ENCODE measurements at regions not wholly inside any gene's neighbourhood (a gene's known extent, or its start where the extent isn't known, plus 50 kb on each side); places are given as distances from the start of the nearest gene placed in this dataset.

DNA sequence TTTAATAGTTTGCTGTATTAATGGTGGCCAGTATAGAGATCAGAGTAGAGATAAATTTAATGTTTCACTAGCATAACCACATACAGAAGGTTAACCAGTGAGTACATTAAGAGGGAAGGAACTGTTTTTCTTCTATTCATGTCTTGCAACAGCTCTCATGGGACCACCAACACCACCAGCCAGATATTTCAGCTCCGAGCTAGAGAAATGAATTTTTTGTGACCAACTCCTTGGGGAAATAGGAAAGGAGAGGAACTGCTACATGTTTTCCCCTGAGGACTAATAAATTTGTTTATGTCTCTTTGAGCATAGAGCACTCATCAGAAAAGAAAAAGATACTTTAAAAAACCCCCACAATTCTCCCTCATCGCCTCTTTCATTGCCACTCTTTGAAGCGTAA lies 247.5 kb downstream of the MBNL1 start:
- ChIA-PET POLR2A (no interaction called here), CTCF (no interaction called here)

DNA sequence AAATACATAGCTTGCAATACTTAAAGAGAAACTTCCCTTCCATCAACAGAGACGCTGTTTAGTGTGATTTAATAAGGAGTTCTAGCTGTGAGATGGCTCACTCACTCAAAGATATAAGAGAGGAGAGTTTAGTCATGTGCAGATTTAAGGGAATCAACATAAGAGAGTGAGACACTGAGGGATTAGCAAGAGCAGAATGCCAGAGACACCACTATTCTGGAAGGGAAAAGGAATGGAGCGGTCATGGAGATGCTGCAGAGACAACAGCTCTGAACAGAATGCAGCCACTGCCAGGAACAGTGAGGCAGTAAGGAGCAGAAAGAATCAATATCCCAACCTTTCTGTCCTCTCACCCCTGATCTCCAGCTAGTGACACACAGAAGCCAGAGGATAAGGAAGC lies 248.8 kb downstream of the MBNL1 start:
- ChIA-PET POLR2A (no interaction called here), CTCF (no interaction called here)

DNA sequence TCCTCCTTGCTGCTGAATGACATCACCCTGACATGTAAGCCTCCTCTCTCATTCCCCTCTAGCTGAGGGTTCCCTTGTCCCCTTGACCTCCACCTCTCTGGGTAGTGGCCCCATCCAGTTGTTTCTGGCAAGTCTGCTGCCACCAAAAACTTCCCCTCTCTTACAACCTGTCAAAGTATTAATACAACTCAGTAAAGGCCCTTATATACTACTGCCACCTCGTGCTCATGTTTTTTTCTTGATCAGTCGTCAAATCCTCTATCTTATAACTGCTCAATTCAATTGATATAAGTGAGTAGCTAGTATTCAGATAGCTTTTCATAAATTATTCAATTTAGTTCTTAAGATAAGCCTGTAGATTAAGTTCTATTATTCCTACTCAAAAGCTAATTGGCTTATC lies 249.6 kb downstream of the MBNL1 start:
- ChIA-PET POLR2A (no interaction called here), CTCF (interaction anchor here (1.3 kb wide), 1 partner anchor 12 kb away, joined by 3 read pairs; no protein-coding TSS in a partner anchor)

DNA sequence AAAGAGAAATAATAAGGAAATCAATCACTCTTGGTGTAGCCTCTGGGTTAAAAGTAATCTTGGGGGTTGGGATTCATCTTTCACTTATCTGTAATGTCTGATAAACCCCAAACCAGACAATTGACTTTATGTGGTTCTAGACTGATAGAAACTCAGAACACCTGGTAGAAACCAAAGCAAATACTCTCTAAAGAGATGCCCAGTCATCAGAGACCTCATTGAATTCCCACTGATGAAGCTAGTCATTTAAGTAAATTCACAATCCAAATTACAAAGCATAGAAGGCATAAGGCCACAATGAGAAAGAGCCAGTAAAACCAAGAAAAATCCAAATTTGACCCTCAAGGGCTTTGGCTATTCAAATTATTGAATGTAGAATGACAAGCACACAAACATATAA lies 250.6 kb downstream of the MBNL1 start:
- ChIA-PET CTCF (interaction anchor here (1.3 kb wide), 1 partner anchor 13 kb away, joined by 3 read pairs; no protein-coding TSS in a partner anchor), POLR2A (interaction anchor here (0.6 kb wide), 1 partner anchor 95 kb away, joined by 7 read pairs; no protein-coding TSS in a partner anchor)

DNA sequence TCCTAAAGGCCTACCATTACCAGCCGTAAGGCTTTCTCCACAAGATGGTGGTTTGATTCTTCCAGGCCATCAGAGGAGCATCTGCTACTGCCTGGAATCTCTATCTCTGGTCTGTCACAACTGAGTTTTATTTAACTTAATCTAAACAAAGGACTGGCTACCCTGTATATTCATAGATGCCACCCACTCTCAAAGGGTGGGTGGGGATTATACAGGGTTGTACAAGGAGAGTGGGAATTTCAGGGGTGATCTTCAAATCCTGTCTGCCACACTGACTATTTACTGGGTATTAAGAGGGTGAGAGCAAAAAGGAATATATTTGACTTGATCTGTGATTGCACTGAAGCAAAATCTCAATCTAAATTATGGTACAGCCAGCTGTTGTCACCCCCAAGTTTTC lies 253.3 kb downstream of the MBNL1 start:
- POLR2A ChIA-PET: no interaction called here
- CTCF ChIA-PET: interaction anchor here (0.7 kb wide), 2 partner anchors 50 to 1081 kb away, joined by 3 read pairs; no protein-coding TSS in a partner anchor

DNA sequence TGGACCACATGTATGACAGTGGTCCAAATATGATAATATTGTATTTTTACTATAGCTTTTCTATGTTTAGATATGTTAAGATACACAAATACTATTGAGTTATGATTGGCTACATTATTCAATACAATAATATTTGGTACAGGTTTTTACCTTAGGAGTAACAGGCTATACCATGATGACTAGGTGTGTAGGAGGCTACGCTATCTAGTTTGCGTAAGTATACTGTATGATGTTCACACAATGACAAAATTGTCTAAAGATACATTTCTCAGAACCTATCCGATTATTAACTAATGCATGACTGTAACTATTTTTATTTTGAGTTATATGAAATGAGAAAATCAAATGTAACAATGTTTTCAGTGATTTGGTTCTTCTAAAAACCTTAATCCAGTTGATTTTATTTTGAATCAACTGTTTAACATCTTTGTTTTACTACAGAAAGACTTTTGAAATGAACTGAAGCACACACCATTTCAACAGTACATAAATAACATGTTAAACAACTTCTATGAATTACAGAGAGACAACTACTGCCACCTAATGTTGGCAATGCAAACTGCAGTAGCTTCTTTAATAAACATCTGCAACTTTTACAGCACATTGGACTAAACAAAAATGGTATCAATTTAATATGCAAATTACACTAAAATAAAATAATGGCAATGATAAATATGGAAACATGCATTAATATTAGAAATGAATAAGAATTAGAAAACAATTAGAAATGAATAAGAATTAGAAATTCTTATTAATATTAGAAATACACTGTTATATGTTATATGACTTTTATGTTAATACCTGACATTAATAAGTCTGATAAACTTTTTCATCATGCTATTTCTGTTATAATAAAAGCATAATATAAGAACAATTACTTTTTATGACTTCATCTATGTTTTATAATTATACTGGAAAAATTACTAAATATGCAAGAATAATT lies 255.7 kb downstream of the MBNL1 start:
- ChIA-PET CTCF (interaction anchor here (0.6 to 0.8 kb wide), 2 partner anchors 19 to 80 kb away, joined by 3 read pairs; no protein-coding TSS in a partner anchor), POLR2A (no interaction called here)

DNA sequence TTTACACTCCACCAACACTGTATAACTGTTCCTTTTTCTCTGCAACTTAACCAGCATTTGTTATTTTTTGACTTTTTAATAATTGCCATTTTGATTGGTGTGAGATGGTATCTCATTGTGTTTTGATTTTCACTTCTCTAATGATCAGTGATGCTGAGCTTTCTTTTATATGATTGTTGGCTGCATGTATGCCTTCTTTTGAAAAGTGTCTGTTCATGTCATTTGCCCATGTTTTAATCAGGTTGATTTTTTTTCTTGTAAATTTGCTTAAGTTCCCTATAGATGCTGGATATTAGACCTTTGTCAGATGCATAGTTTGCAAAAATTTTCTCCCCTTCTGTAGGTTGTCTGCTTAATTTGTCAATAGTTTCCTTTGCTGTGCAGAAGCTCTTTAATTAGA lies 263.0 kb downstream of the MBNL1 start:
- ChIA-PET CTCF (no interaction called here), POLR2A (no interaction called here)

DNA sequence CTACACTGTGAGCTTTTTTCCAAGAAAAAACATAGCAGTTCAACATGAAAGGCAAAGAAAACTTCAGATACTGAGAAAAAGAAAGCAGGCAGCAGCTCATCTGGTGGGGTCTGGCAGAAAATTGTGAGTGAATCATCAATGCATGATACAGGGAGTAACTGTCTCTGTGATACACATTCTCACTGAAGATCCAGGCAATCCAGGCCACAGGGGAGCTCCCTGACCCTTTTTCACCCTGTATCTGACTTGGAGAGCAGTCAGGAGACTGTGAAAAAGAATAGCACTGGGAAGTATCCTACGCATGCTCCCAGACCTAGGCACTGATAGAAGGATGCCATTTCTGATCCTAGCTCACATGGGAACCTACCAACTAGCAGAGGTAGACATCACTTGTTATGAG lies 269.8 kb downstream of the MBNL1 start:
- POLR2A ChIA-PET: no interaction called here
- CTCF ChIA-PET: interaction anchor here (0.9 kb wide), 1 partner anchor 67 kb away, joined by 3 read pairs; no protein-coding TSS in a partner anchor

DNA sequence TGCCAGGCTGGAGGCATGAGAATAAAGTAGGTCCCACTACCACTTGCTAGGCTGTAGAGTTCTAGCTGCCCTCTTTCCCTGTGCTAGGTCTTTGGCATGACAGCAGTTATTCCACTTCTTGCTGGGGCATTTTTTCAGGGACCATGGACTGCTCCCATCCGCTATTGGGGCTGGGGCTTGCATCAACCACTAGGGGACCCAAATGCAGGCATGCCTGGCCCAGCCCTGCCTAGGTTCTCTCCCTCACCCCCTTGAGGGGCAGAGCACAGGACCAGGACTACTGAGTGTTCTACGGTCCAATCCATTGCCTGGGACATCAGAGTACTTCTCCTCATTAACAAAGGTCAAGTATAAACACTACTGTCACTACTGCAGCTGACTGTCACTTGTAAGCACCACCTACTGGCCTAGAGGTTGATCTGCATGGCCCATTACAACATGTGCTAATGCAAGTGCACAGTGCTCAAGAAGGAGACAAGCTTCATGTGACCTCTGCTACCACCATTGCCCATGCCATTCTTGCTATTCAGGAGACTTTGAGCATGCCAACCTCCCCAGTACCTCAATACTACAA lies 270.5 kb downstream of the MBNL1 start:
- POLR2A ChIA-PET: no interaction called here
- CTCF ChIA-PET: no interaction called here

DNA sequence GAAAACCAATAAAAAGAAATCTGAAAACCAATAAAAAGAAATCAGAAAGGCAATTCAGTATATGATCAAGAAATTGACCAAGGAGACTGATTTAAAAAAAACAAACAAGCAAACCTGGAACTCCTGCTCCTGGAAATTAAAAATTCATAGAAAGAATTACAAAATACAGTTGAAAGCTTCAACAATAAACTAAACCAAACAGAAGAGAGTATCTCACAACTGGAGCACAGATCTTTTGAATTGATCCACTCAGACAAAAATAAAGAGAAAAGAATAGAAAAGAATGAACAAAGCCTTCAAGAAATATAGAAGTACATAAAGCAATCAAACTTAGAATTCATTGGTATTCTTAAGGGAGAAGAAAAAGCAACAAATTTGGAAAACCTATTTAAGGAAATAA lies 271.4 kb downstream of the MBNL1 start:
- ChIA-PET CTCF (no interaction called here), POLR2A (no interaction called here)

DNA sequence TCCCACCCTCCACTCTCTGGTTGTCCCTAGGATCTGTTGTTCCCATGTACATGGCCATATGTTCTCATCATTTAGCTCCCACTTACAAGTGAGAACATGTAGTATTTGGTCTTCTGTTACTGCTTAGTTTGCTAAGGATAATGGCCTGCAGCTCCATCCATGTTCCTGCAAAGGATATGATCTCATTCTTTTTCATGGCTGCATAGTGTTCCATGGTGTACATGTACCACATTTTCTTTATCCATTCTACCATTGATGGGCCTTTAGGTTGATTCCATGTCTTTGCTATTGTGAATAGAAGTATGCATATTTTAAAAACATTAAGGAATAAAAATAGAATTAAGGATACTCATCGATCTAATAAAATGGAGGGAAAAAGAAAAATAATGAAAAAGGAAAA lies 278.4 kb downstream of the MBNL1 start:
- ChIA-PET POLR2A (interaction anchor here (0.6 kb wide), 1 partner anchor 40 kb away, joined by 4 read pairs; no protein-coding TSS in a partner anchor), CTCF (no interaction called here)

DNA sequence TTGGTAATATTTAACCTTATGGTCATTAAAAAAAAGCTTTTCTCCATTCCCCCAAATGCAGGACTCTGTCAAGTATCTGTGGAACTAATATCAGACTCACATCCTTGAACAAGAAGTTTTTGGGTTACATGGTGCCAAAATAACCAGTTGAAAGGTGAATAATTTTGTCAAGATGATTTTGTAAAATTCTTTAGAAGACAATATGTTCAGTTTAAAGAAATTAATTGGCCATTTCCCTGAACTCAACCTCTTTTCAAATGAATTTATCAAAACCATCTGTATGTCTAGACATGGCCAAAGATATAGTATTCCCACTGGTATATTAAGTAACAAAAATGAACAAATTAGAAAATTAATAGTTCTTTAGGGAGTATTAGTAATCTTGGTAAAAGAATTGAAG lies 280.5 kb downstream of the MBNL1 start:
- POLR2A ChIA-PET: no interaction called here
- CTCF ChIA-PET: no interaction called here

DNA sequence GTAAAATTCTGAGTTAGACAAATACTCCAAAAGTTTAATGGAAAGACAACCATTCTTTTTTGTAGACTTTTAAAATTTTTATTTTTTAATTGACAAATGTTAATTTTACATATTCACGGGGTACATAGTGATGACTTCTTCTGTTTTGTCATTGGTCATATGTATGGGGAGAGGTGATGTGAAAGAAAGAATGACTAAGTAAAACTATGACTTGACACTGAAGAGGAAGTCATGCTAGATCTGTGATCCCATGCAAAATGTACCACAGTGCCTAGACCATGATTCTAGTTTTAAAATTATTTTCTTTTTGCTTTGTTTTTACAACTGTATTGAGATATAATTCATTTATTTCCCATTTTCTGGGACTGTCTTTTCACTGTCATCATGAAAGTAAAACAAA lies 281.6 kb downstream of the MBNL1 start:
- CTCF ChIA-PET: no interaction called here
- POLR2A ChIA-PET: no interaction called here

DNA sequence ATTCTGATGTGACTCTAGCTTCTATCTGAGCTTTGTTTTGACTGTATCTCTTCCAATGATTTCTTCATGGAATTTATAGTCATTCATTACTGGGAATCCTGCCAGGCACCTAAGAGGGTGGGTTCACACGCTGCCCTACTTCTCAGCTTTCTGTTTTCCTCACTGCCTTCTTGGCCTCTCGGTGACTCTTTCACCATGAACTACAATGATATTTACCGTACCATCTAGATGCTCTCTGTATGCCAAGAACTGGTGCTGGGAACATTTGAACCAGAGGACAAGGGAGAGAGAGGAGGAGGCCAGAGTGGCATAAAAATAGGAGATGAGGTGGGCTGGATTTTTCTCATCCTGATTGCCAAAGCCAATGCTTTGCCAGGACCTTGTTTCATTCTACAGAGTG lies 280.0 kb upstream of the P2RY1 start:
- ChIA-PET POLR2A (no interaction called here), CTCF (no interaction called here)

DNA sequence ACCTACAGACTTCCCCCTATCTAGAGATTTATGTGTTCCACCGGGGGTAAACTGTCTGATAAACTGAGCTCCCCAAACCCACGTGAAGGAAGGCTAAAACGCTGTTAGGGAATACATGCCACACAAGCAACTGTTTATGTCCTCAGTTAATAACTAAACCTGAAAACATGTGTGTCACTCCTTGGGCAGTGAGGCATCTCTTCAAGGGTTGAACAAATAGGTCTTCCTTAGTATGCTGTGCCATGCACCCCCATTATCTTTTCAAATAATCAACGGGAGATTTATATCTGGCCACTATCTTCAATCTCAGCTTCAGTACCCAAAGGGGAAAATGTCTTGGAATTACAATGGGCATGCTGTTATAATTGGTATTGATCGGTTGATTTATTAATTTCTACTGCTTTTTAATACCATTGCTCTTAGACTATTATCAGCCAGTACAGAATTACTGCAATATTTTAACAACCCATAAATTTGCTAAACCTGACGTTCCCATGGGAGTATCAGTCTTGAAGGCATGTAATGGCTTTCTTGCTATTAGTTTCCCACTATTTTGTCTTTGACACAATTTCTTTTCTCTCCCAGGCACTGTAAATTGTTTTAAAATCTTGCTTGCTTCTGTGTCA lies 279.2 kb upstream of the P2RY1 start:
- ChIA-PET CTCF (no interaction called here), POLR2A (no interaction called here)

DNA sequence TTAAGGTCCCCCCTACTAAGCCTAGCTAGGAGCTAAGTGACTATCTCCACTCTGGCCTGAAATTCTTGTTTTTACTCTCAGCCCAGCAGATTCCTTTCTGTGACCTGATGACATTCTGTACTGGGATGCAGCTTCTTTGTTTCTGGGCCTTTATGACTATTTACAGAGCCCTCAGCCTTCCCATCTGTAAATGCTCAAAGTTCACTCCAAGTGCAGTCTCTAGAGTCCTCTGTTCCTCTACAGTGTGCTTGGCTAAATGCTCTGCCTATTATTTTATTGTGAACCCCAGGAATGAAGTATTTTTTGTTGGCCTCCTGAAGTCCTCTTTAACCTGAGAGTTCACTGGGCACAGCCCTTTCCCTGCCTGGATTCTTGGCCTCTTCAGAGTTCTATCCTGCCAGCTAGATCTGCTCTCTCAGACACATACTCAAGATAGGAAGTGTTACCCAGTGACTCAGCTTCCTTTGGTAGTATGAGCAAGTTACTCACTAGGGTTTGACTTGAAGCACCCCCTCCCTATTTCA lies 278.1 kb upstream of the P2RY1 start:
- POLR2A ChIA-PET: no interaction called here

DNA sequence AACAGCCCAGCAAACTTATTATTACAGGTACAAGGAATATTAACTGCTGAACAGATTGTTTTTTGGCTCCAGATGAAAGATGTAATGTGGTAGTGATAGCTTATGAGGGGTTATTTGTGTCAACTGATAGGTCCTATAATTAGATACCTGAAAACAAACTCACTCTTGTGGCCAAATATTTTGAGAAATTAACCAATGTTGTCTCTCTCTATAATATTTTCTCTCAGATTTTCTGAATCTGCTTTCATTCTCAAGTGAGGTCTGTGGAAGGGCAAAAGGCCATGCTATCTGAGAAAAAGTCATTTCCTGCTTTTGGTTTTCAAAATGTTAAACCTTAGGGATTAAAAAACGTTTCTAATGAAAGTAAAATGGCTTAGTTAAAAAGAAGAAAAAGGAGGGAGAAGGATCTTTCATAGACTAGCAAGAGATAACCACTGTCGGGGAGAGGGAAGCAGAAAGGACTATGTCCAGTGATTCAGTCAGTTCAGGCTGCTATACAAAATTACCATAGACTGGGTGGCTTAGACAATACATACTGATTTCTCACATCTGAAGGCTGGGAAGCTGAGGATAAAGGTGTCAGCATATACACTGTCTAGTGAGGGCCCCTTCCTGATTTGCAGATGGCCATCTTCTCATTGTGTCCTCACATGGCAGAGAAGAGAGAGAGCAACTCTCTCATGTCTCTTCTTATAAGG lies 277.5 kb upstream of the P2RY1 start:
- CTCF ChIA-PET: no interaction called here
- POLR2A ChIA-PET: no interaction called here

More for the DNA sequence above, 278.1 kb upstream of the P2RY1 start:
- CTCF ChIA-PET: no interaction called here

DNA sequence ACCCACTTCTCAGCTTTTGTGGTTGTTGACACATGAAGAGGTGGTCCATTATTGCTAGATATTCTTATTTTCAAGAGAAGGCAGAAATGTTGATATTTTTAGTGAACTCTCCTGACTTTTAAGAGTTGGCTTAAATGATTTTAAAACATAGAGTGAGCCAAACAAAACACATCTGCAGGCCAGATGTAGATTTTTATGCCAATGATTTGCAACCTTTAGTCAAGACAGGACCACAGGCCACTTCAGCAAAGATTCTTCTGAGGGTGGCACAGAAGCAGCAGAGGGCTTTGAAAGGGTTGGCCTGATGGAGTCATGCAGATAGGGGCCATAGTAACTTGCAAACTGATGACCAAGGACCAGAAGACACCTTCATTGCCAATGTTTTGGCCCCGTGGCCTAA lies 276.5 kb upstream of the P2RY1 start:
- ChIA-PET POLR2A (no interaction called here), CTCF (no interaction called here)

DNA sequence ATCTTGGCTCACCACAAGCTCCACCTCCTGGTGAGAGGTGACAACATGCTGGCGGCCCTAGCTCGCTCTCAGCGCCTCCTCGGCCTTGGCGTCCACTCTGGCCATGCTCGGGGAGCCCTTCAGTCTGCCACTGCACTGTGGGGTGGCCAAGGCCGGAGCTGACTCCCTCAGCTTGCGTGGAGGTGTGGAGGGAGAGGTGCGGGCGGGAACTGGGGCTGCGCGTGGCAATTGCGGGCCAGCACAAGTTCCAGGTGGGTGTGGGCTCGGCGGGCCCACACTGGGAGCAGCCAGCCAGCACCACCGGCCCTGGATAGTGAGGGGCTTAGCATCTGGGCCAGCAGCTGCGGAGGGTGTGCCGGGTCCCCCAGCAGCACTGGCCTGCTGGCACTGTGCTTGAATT lies 275.7 kb upstream of the P2RY1 start:
- POLR2A ChIA-PET: no interaction called here
- CTCF ChIA-PET: no interaction called here

DNA sequence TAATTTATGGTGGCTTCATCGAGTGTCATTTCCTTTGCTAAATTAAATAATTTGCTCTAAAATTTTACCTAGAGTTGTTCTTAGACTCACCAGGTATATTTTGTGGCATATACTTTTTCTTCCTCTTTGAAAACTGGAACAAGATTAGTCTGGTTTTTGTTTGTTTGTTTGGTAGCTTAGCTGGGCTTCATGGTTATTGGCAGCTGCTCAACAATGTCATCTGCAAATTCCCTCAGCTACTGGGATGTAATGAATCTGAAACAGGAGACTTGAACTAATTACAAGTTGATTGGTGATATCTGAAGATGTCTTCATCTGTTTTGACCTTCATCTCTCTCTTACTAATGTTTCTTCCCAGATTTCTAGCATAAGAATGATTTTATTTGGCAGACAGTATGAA lies 270.5 kb upstream of the P2RY1 start:
- CTCF ChIA-PET: no interaction called here
- POLR2A ChIA-PET: no interaction called here
